Vagina (tissue), 2 donors: ENCODE measurements at regions not wholly inside any gene's neighbourhood (a gene's known extent, or its start where the extent isn't known, plus 50 kb on each side); places are given as distances from the start of the nearest gene placed in this dataset.

Experiments used
- CTCF ChIP-seq, 3 experiments: fragments of 450-650 bp in 2 of 3; fragments of 200-600 bp in 1 of 3; sonication (generic) in 1 of 3; IDR thresholded peaks; one replicate each; pipeline ENCODE4 v1.5.1; 2017 to 2019; ENCODE audit warnings: antibody characterized with exemption in 3 of 3, mild to moderate bottlenecking in 2 of 3, moderate library complexity in 2 of 3
- POLR2A ChIP-seq, 2 donors: fragments of 450-650 bp; IDR thresholded peaks; one replicate each; pipeline ENCODE4 v1.6.1; 2017; ENCODE audit warnings: antibody characterized with exemption in 2 of 2, mild to moderate bottlenecking in 2 of 2, moderate library complexity in 2 of 2

- TF ChIP-seq POLR2A (IDR thresholded peaks at IDR 0.05) (no peak), CTCF (IDR thresholded peaks at IDR 0.05) (no peak)
Observed at GRCh38 chr6:156174031-156174890, 602.9 kb upstream of the ARID1B start.
